ENCODE measurements at regions not wholly inside any gene's neighbourhood (a gene's known extent, or its start where the extent isn't known, plus 50 kb on each side); places are given as distances from the start of the nearest gene placed in this dataset.
"Not testable (repeated sequence)": the region's sequence is repeated elsewhere in the genome, so short reads cannot be mapped to it uniquely, and the experiment has no call there.

GRCh38 chr5:112583166-112583565 lies 154.5 kb upstream of the APC start:
- TF ChIP-seq CTCF (IDR thresholded peaks at IDR 0.05) (no peak), ZFX (IDR thresholded peaks at IDR 0.05; ENCODE audit: borderline replicate concordance) (no peak)
- no peak overlapping the region for H3K27ac ChIP-seq

- TF ChIP-seq ZFX (IDR thresholded peaks at IDR 0.05; ENCODE audit: borderline replicate concordance) (no peak), CTCF (IDR thresholded peaks at IDR 0.05) (no peak)
- H3K27ac ChIP-seq, result no peak overlapping the region
Measured at GRCh38 chr5:112584781-112585180, 152.9 kb upstream of the APC start.

GRCh38 chr5:112586596-112587062 lies 151.1 kb upstream of the APC start:
- no peak overlapping the region for H3K27ac ChIP-seq
- TF ChIP-seq ZFX (IDR thresholded peaks at IDR 0.05; ENCODE audit: borderline replicate concordance), result no peak

- H3K27ac ChIP-seq, result not testable (repeated sequence)
Measured at GRCh38 chr5:112590858-112591257, 146.8 kb upstream of the APC start.

- H3K27ac ChIP-seq, result no peak overlapping the region
- TF ChIP-seq CTCF (IDR thresholded peaks at IDR 0.05) (no peak), ZFX (IDR thresholded peaks at IDR 0.05; ENCODE audit: borderline replicate concordance) (no peak)
Measured at GRCh38 chr5:112594095-112594850, 143.4 kb upstream of the APC start.

GRCh38 chr5:112594941-112595340 lies 142.7 kb upstream of the APC start:
- no peak overlapping the region for H3K27ac ChIP-seq
- TF ChIP-seq CTCF (IDR thresholded peaks at IDR 0.05) (no peak), ZFX (IDR thresholded peaks at IDR 0.05; ENCODE audit: borderline replicate concordance) (no peak)

- no peak overlapping the region for H3K27ac ChIP-seq
- TF ChIP-seq CTCF (IDR thresholded peaks at IDR 0.05) (no peak), ZFX (IDR thresholded peaks at IDR 0.05; ENCODE audit: borderline replicate concordance) (no peak)
Measured at GRCh38 chr5:112597831-112598230, 139.9 kb upstream of the APC start.

- not testable (repeated sequence) for H3K27ac ChIP-seq
Measured at GRCh38 chr5:112600510-112600909, 137.2 kb upstream of the APC start.
